Neuron (in vitro differentiated cells): ENCODE measurements at regions not wholly inside any gene's neighbourhood (a gene's known extent, or its start where the extent isn't known, plus 50 kb on each side); places are given as distances from the start of the nearest gene placed in this dataset.

ENCODE experiments used
- H2AFZ ChIP-seq: one replicate; pipeline ENCODE4 v1.6.1; 2013; ENCODE audit warnings: low read depth, mild to moderate bottlenecking, inconsistent platforms, low read length, moderate library complexity
- H3K27me3 ChIP-seq: one replicate; pipeline ENCODE4 v1.6.1; 2013; ENCODE audit warnings: low read length; ENCODE audit not compliant: insufficient read depth
- H3K36me3 ChIP-seq: one replicate; pipeline ENCODE4 v1.6.1; 2013; ENCODE audit warnings: low read length; ENCODE audit not compliant: insufficient read depth
- H3K4me1 ChIP-seq: one replicate; pipeline ENCODE4 v1.6.1; 2013; ENCODE audit warnings: low read length; ENCODE audit not compliant: insufficient read depth
- H3K4me3 ChIP-seq: 2 replicates; pipeline ENCODE4 v1.5.1; 2013; ENCODE audit warnings: mild to moderate bottlenecking, low read length, moderate library complexity
- H3K9me3 ChIP-seq: one replicate; pipeline ENCODE4 v1.6.1; 2013; ENCODE audit warnings: low read length

- Histone ChIP-seq H3K9me3 (no peaks in the 10 kb centered on the region), H3K4me3 (no peak overlapping the region), H3K27me3 (peaks cover 2% of the 10 kb centered on the region), H3K4me1 (peaks cover 23% of the 10 kb centered on the region), H2AFZ (no peak overlapping the region), H3K36me3 (no peaks in the 10 kb centered on the region)
These were observed 73.9 kb downstream of the CPN2 start for GRCh38 chr3:194277104-194277785.

DNA sequence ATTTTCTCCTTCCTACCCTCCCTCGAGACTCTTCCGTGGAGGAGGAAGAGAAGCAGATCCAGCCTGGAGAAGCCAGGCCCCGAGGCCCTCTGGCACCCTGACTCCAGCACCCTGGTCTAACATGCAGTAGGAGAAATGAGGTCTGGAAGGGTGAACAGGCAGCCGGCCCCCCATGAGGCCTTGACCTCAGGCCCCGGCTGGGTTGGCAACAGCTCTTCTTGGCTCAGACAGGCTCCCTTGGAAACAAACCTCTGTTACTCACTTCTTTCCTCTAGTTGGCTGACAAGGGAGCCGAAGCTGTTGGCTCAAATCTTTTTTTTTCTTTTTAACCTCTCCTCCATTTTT is 73.4 kb downstream of the CPN2 start:
- no peaks in the 10 kb centered on the region for H3K9me3 ChIP-seq
- H3K4me3 ChIP-seq = no peak overlapping the region
- H3K27me3 ChIP-seq = peaks cover 2% of the 10 kb centered on the region
- H3K4me1 ChIP-seq = peaks cover 23% of the 10 kb centered on the region
- H3K36me3 ChIP-seq = no peaks in the 10 kb centered on the region
- H2AFZ ChIP-seq = no peak overlapping the region

DNA sequence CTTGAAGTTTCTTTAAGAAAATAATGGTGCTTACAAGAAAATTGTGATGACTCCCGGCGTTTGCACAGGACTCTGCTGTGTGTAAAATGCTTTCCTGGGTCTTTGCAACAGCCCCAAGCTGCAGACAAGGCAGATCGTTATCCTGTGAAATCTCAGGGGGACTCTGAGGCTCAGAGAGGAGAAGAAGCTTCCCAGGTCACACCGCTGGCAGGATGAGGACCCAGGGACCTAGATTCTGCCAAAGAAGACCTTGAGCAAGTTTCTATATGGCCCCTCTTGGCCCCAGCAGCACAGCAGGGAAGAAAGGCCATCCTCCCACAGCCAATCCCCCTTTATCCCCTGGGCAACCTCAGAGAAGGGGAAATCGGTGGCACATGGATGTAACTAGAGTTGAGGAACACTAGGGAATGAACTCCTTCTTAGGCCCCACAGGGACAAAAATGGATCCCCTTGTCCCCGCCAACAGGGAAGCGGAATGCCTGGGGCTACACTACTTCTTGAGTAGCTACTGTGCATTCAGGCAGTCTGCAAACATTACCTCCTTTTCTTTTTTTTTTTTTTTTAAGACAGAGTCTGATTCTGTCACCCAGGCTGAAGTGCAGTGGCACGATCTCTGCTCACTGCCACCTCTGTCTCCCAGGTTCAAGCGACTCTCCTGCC is 72.8 kb downstream of the CPN2 start:
- Histone ChIP-seq H3K4me3 (no peak overlapping the region), H2AFZ (no peak overlapping the region), H3K9me3 (no peaks in the 10 kb centered on the region), H3K27me3 (peaks cover 2% of the 10 kb centered on the region), H3K36me3 (no peaks in the 10 kb centered on the region), H3K4me1 (peaks cover 23% of the 10 kb centered on the region)

GRCh38 chr3:194279101-194279500 is 72.0 kb downstream of the CPN2 start:
- Histone ChIP-seq H3K4me1 (peaks cover 23% of the 10 kb centered on the region), H3K9me3 (no peaks in the 10 kb centered on the region), H3K36me3 (no peaks in the 10 kb centered on the region), H3K4me3 (no peak overlapping the region), H2AFZ (no peak overlapping the region), H3K27me3 (peaks cover 2% of the 10 kb centered on the region)

GRCh38 chr3:194279701-194280360 is 71.3 kb downstream of the CPN2 start:
- Histone ChIP-seq H3K9me3 (no peaks in the 10 kb centered on the region), H3K27me3 (peaks cover 2% of the 10 kb centered on the region), H3K4me3 (no peak overlapping the region), H3K36me3 (no peaks in the 10 kb centered on the region), H3K4me1 (peaks cover 22% of the 10 kb centered on the region), H2AFZ (no peak overlapping the region)

DNA sequence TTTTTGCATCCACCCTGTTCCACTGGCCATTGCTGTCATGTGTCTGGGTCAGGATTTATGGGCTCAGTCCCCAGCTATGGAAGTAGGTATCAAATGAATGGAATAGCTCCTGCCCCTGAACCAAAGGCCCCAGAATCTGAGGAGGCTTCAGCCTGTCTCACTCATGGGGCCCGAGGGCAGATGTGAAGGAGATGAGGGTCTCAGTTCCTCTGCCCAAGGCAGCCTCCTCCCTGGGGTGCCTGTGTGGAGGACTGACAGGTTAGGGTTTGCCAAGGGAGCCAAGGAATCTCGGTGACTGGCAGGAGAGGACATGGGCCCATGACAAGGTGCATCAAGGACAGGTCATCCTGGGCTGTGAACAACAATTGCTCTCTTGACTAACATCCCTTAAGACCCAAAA is 70.4 kb downstream of the CPN2 start:
- no peak overlapping the region for H2AFZ ChIP-seq
- no peaks in the 10 kb centered on the region for H3K36me3 ChIP-seq
- H3K9me3 ChIP-seq = no peaks in the 10 kb centered on the region
- peaks cover 2% of the 10 kb centered on the region for H3K27me3 ChIP-seq
- H3K4me3 ChIP-seq = no peak overlapping the region
- peaks cover 29% of the 10 kb centered on the region for H3K4me1 ChIP-seq

DNA sequence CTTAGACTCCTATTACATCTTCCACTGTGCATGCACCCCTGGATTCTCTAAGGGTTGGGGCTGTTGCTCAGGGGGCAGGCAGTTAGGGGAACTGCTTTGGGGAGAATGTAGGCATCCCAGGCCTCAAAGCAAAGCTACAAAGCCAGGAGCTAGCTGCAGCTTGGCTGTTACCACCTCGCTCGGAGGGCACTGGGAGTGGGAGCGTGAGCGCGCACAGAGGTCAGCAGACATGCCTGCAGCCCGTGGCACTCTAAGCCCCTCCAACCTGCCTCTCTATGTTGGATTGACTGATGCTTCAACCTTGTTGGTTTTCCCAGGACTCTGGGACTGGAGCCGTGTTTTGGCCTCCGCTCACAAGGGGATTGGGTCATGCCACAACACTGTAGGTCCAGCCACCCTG is 69.8 kb downstream of the CPN2 start:
- H3K36me3 ChIP-seq = no peaks in the 10 kb centered on the region
- H3K4me1 ChIP-seq = peaks cover 35% of the 10 kb centered on the region
- H3K9me3 ChIP-seq = no peaks in the 10 kb centered on the region
- no peak overlapping the region for H2AFZ ChIP-seq
- H3K27me3 ChIP-seq = peaks cover 2% of the 10 kb centered on the region
- no peak overlapping the region for H3K4me3 ChIP-seq

DNA sequence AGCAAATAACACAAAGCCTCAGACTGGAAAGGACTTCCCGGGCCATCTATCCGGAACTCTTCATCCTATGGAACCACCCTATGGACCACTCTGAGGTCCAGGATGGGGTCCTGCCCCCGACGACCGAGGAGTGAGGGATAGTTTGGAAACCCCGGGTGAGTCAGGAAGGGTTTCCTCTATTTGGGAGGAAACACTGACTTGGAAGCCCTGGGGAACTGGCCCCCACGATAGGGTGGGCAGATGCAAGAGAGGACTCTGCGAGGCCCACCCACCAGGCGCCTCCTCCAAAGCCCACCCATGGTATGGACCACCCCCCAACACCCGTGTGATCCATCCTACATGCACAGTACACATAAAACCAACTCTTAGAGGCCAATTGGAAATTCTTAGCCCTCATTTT is 69.4 kb downstream of the CPN2 start:
- H3K36me3 ChIP-seq = no peaks in the 10 kb centered on the region
- H3K4me3 ChIP-seq = no peak overlapping the region
- no peaks in the 10 kb centered on the region for H3K9me3 ChIP-seq
- peaks cover 38% of the 10 kb centered on the region for H3K4me1 ChIP-seq
- no peak overlapping the region for H2AFZ ChIP-seq
- peaks cover 2% of the 10 kb centered on the region for H3K27me3 ChIP-seq

GRCh38 chr3:194282436-194283122 is 68.5 kb downstream of the CPN2 start:
- Histone ChIP-seq H3K36me3 (no peaks in the 10 kb centered on the region), H3K9me3 (no peaks in the 10 kb centered on the region), H3K4me1 (peaks cover 41% of the 10 kb centered on the region), H2AFZ (no peak overlapping the region), H3K27me3 (no peaks in the 10 kb centered on the region), H3K4me3 (no peak overlapping the region)

- no peaks in the 10 kb centered on the region for H3K9me3 ChIP-seq
- no peak overlapping the region for H2AFZ ChIP-seq
- H3K4me1 ChIP-seq = peaks cover 40% of the 10 kb centered on the region
- no peaks in the 10 kb centered on the region for H3K36me3 ChIP-seq
- H3K4me3 ChIP-seq = no peak overlapping the region
- H3K27me3 ChIP-seq = no peaks in the 10 kb centered on the region
These were observed 67.7 kb downstream of the CPN2 start for GRCh38 chr3:194283221-194284006.

DNA sequence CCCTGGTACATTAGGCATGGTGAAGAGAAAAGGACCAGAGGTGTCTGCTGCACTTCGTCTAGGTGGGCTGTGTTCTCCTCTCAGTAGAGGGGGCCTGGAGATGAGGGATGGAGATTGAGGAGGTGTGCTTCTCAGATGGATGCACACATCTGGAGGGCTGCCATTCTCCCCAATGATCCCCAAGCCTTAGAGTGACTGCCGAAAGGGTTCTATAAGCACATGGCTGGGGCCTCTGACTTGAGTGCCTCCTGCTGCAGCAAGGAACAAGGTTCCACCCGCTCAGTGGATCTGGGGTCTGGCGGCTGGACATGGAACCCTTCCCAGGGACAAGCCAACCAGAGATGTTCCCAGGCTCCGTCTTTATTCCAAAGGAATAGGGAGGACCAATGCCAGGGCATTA is 66.8 kb downstream of the CPN2 start:
- Histone ChIP-seq H3K4me1 (peaks cover 36% of the 10 kb centered on the region), H3K27me3 (no peaks in the 10 kb centered on the region), H3K36me3 (no peaks in the 10 kb centered on the region), H3K4me3 (no peak overlapping the region), H2AFZ (no peak overlapping the region), H3K9me3 (no peaks in the 10 kb centered on the region)

DNA sequence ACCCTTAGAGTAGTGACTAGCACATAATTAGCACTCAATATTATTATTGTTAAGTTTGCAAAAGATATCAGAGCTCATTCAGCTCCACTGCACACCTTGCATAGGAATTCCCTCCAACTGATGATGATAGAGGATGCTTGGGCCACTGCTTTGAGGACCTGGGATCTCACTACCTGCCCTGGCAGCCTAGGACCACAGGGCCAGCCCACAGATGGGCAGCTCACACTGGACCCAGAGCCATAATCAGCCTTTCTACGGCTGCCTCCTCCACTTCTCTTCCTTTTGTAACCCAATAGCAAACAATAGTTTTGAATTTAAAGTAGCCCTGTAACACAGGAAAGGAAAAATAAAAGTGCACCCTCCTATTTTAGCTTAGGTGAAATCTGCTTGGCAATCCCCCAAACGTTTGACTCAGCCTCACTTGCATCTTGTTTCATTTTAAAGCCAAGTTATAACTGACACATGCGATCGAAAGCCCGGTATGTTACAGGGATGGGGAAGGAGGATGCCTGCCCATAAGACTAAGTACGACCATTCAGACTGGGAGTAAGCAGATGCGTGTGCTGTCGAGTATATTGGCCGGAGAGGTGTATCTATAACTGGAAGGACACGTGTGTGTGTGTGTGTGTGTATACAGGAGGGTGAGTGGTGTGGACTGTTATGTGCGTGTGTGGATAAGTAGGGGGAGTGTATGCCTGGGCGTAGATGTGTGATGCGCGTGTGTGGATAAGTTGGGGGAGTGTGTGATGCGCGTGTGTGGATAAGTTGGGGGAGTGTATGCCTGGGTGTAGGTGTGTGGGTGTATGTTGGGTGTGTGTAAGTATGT is 65.9 kb downstream of the CPN2 start:
- H2AFZ ChIP-seq = no peak overlapping the region
- H3K36me3 ChIP-seq = no peaks in the 10 kb centered on the region
- no peaks in the 10 kb centered on the region for H3K9me3 ChIP-seq
- no peaks in the 10 kb centered on the region for H3K27me3 ChIP-seq
- peaks cover 36% of the 10 kb centered on the region for H3K4me1 ChIP-seq
- no peak overlapping the region for H3K4me3 ChIP-seq
